BLaER1 treated with 17β-estradiol and CSF1 and Interleukin-3, amounts not matched to agents 10 nM and 100 nM (cell line): ENCODE measurements at regions not wholly inside any gene's neighbourhood (a gene's known extent, or its start where the extent isn't known, plus 50 kb on each side); places are given as distances from the start of the nearest gene placed in this dataset.

Experiments
- H3K27ac ChIP-seq, 11 experiments: shearing (Covaris generic); formaldehyde crosslinking; 2 replicates each; pipeline ENCODE4 v1.8.1; 2022
- H3K27me3 ChIP-seq, 11 experiments: shearing (Covaris generic); formaldehyde crosslinking; 2 replicates each; pipeline ENCODE4 v1.8.1; 2022
- H3K36me3 ChIP-seq, 11 experiments: shearing (Covaris generic); formaldehyde crosslinking; 2 replicates each; pipeline ENCODE4 v1.8.1; 2022
- H3K4me1 ChIP-seq, 10 experiments: shearing (Covaris generic); formaldehyde crosslinking; 2 replicates each; pipeline ENCODE4 v1.8.1; 2022
- H3K4me2 ChIP-seq, 11 experiments: shearing (Covaris generic); formaldehyde crosslinking; 2 replicates each; pipeline ENCODE4 v1.8.1; 2022
- H3K4me3 ChIP-seq, 10 experiments: shearing (Covaris generic); formaldehyde crosslinking; 2 replicates each; pipeline ENCODE4 v1.8.1; 2022
- H3K9ac ChIP-seq, 11 experiments: shearing (Covaris generic); formaldehyde crosslinking; 2 replicates each; pipeline ENCODE4 v1.8.1; 2022
- H3K9me3 ChIP-seq, 11 experiments: shearing (Covaris generic); formaldehyde crosslinking; replicated peaks in 1 of 11; 2 replicates each; pipeline ENCODE4 v1.8.1; 2022
- H4K20me1 ChIP-seq, 11 experiments: shearing (Covaris generic); formaldehyde crosslinking; 2 replicates each; pipeline ENCODE4 v1.8.1; 2022
- Cebpa-rat ChIP-seq, 11 experiments: shearing (Covaris generic); IDR thresholded peaks; 2 replicates each; pipeline ENCODE4 v1.8.1; 2022

DNA sequence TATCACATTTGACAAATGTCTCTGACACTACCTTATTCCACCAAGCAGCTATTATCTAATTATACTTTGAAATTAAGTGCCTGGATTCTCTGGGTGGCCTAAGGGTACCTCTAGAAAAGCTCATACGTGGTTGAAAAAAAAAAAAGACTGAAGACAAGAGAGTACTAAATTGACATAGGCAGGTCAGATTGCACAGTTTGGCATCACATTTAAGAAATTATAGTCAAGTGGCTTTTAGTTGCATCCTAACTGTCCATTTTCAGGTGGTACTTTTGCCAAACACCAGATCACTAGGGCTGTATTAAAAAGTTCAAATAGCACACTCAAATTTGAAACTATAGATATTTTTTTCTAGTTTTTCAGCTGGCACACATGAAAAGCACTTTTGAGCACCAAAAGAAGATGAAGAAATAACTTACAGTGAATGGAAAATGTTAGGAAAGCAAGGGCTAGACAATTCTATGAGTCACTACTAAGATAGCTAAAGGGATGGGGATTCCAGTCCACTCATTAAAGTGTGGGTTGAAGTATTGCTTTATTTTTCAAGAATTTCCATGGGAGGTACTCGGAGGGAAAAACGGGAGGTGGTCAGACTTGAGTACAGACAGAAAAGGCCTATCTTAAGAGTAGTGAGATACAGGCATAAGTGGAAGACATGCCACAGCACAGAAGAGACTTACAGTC is 106.5 kb upstream of the COL5A2 start:
- no peaks in the 10 kb centered on the region for H3K27me3 ChIP-seq
- no peak overlapping the region for H3K27ac ChIP-seq
- H4K20me1 ChIP-seq, result no peaks in the 10 kb centered on the region
- no peaks in the 10 kb centered on the region for H3K4me1 ChIP-seq
- no peak overlapping the region for H3K4me3 ChIP-seq
- H3K9me3 ChIP-seq, result peaks cover 0 to 7% (median 0%) of the 10 kb centered on the region in 11 experiments; a peak in 5 of 22 replicates
- no peak overlapping the region for H3K9ac ChIP-seq
- H3K4me2 ChIP-seq, result no peak overlapping the region
- no peak for TF ChIP-seq Cebpa-rat (IDR thresholded peaks at IDR 0.05)
- no peaks in the 10 kb centered on the region for H3K36me3 ChIP-seq

DNA sequence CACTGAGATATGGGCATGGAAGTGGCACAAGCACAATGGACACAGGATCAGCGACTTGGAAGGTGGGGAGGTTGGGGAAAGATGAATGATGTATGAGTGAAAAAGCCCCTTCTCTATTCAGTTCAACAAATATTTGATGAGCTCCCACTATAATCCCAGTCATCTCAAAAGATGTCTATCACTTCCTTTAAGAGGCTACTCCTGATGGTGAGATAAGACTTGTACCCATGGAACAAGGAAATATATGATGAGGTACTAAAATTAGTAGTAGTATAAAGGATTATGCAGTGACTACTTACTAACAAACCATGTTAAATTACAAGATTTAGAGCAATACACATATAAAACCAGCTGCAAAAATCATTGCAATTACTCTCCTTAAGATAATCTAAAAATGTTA is 107.8 kb upstream of the COL5A2 start:
- Histone ChIP-seq H3K9ac (no peak overlapping the region), H3K9me3 (peaks cover 0 to 7% (median 0%) of the 10 kb centered on the region in 11 experiments; a peak in 5 of 22 replicates), H4K20me1 (no peaks in the 10 kb centered on the region), H3K4me1 (no peaks in the 10 kb centered on the region), H3K27me3 (no peaks in the 10 kb centered on the region), H3K36me3 (no peaks in the 10 kb centered on the region), H3K4me3 (no peak overlapping the region), H3K27ac (no peak overlapping the region), H3K4me2 (no peak overlapping the region)
- TF ChIP-seq Cebpa-rat (IDR thresholded peaks at IDR 0.05), result no peak

- Histone ChIP-seq H3K9me3 (peaks cover 0 to 7% (median 0%) of the 10 kb centered on the region in 11 experiments; a peak in 5 of 22 replicates), H3K36me3 (no peaks in the 10 kb centered on the region)
Measured at GRCh38 chr2:189287982-189288521, 108.5 kb upstream of the COL5A2 start.

DNA sequence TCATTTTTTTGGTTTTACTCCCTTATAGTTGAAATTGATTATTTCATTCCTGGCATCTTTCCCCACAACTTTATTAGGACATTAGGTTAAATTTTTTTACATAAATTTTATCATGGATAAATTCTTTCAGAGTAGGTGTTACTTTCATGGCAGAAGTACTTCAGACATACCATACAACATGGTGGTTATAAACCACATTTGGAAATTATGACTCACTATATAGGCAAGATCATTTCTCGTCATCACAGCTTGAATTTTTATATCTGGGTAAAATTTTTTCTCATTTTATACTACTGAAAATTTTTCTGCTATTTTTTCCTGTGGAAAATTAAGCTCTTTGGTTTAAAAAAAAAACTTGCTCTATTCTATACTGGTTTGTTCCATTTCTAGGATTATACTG is 111.9 kb upstream of the COL5A2 start:
- Histone ChIP-seq H3K4me2 (no peak overlapping the region), H3K9ac (no peak overlapping the region), H3K9me3 (peaks cover 0 to 7% (median 0%) of the 10 kb centered on the region in 11 experiments; a peak in 5 of 22 replicates), H3K36me3 (no peaks in the 10 kb centered on the region), H3K27me3 (no peaks in the 10 kb centered on the region), H4K20me1 (no peaks in the 10 kb centered on the region), H3K4me3 (no peak overlapping the region), H3K4me1 (no peaks in the 10 kb centered on the region), H3K27ac (no peak overlapping the region)
- no peak for TF ChIP-seq Cebpa-rat (IDR thresholded peaks at IDR 0.05)

More at GRCh38 chr2:189287982-189288521, 108.5 kb upstream of the COL5A2 start:
- no peak for TF ChIP-seq Cebpa-rat (IDR thresholded peaks at IDR 0.05)
- Histone ChIP-seq H3K27ac (no peak overlapping the region), H3K27me3 (no peaks in the 10 kb centered on the region), H4K20me1 (no peaks in the 10 kb centered on the region), H3K4me3 (no peak overlapping the region), H3K9ac (no peak overlapping the region), H3K4me2 (no peak overlapping the region), H3K4me1 (no peaks in the 10 kb centered on the region)

DNA sequence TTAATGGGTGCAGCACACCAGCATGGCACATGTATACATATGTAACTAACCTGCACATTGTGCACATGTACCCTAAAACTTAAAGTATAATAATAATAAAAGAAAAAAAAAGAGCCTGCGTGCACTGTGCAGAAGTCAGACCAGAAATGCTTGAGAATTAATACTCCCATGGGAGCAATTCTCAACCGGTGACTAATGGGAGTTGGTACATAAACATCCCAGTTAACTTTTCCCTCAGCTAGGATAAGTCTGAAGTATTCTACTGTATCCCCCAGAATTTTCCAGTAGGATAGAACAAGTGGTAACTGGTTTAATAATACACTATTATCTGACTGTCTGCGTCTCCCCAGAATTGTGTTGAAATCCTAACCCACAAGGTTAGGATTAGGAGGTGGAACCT is 113.6 kb upstream of the COL5A2 start:
- Histone ChIP-seq H3K4me2 (no peak overlapping the region), H3K27ac (no peak overlapping the region), H3K9ac (no peak overlapping the region), H3K9me3 (peaks cover 0 to 7% (median 0%) of the 10 kb centered on the region in 11 experiments; a peak in 5 of 22 replicates), H3K36me3 (no peaks in the 10 kb centered on the region), H3K4me3 (no peak overlapping the region), H4K20me1 (no peaks in the 10 kb centered on the region), H3K4me1 (no peaks in the 10 kb centered on the region), H3K27me3 (no peaks in the 10 kb centered on the region)
- TF ChIP-seq Cebpa-rat (IDR thresholded peaks at IDR 0.05), result no peak

GRCh38 chr2:189297446-189297845 is 117.9 kb upstream of the COL5A2 start:
- Histone ChIP-seq H3K9me3 (no peaks in the 10 kb centered on the region), H3K4me1 (peaks cover 4 to 13% (median 9%) of the 10 kb centered on the region in 10 experiments; a peak in 18 of 20 replicates), H3K4me3 (no peak overlapping the region), H3K4me2 (no peak overlapping the region), H4K20me1 (no peaks in the 10 kb centered on the region), H3K27ac (no peak overlapping the region), H3K36me3 (no peaks in the 10 kb centered on the region), H3K27me3 (no peaks in the 10 kb centered on the region), H3K9ac (no peak overlapping the region)
- TF ChIP-seq Cebpa-rat (IDR thresholded peaks at IDR 0.05), result no peak

DNA sequence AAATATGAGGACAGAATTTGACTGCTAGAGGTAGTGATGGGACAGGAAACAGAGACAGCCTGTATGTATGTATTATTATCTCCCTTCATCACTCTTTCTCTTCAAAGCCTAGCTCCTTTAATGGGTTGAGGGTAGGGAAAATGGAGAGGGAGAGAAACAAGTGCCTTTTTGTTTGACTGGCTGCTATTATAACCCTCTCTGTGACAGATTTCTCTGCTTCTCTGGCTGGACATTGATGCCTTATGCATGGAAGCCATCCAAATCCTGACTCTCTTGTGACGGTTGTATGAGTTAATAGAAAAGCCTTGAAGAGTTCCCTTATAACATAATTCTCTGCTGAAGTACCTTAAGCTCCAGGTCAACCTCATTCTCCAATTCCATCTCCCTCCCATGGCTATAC is 118.5 kb upstream of the COL5A2 start:
- H4K20me1 ChIP-seq, result no peaks in the 10 kb centered on the region
- TF ChIP-seq Cebpa-rat (IDR thresholded peaks at IDR 0.05), result no peak
- H3K27me3 ChIP-seq, result no peaks in the 10 kb centered on the region
- no peak overlapping the region for H3K4me3 ChIP-seq
- H3K9ac ChIP-seq, result no peak overlapping the region
- H3K9me3 ChIP-seq, result no peaks in the 10 kb centered on the region
- no peak overlapping the region for H3K27ac ChIP-seq
- no peak overlapping the region for H3K4me2 ChIP-seq
- H3K4me1 ChIP-seq, result peaks cover 4 to 13% (median 9%) of the 10 kb centered on the region in 10 experiments; a peak in 18 of 20 replicates
- no peaks in the 10 kb centered on the region for H3K36me3 ChIP-seq

GRCh38 chr2:189298481-189298880 is 118.9 kb upstream of the COL5A2 start:
- H3K9me3 ChIP-seq, result no peaks in the 10 kb centered on the region
- no peak for TF ChIP-seq Cebpa-rat (IDR thresholded peaks at IDR 0.05)
- H4K20me1 ChIP-seq, result no peaks in the 10 kb centered on the region
- no peaks in the 10 kb centered on the region for H3K27me3 ChIP-seq
- peaks cover 4 to 13% (median 9%) of the 10 kb centered on the region in 10 experiments; a peak in 18 of 20 replicates for H3K4me1 ChIP-seq
- H3K9ac ChIP-seq, result no peak overlapping the region
- H3K27ac ChIP-seq, result no peak overlapping the region
- no peak overlapping the region for H3K4me3 ChIP-seq
- no peak overlapping the region for H3K4me2 ChIP-seq
- no peaks in the 10 kb centered on the region for H3K36me3 ChIP-seq

GRCh38 chr2:189299974-189300373 is 120.4 kb upstream of the COL5A2 start:
- Histone ChIP-seq H3K9me3 (no peaks in the 10 kb centered on the region), H3K27ac (no peak overlapping the region), H3K36me3 (no peaks in the 10 kb centered on the region), H4K20me1 (no peaks in the 10 kb centered on the region), H3K4me2 (no peak overlapping the region), H3K4me3 (no peak overlapping the region), H3K4me1 (peaks cover 4 to 13% (median 9%) of the 10 kb centered on the region in 10 experiments; a peak in 18 of 20 replicates), H3K27me3 (no peaks in the 10 kb centered on the region), H3K9ac (no peak overlapping the region)
- TF ChIP-seq Cebpa-rat (IDR thresholded peaks at IDR 0.05), result no peak

- H3K27me3 ChIP-seq, result no peaks in the 10 kb centered on the region
- H3K9me3 ChIP-seq, result no peaks in the 10 kb centered on the region
- TF ChIP-seq Cebpa-rat (IDR thresholded peaks at IDR 0.05), result no peak
- H3K4me3 ChIP-seq, result no peak overlapping the region
- H3K4me1 ChIP-seq, result peaks cover 4 to 13% (median 9%) of the 10 kb centered on the region in 10 experiments; a peak in 18 of 20 replicates
- no peak overlapping the region for H3K9ac ChIP-seq
- H3K27ac ChIP-seq, result peak overlapping the region in 3 of 11 experiments; percentile 21 to 48 (median 44); a peak in 3 of 22 replicates
- no peaks in the 10 kb centered on the region for H3K36me3 ChIP-seq
- H3K4me2 ChIP-seq, result peak overlapping the region in 10 of 11 experiments; percentile 38 to 67 (median 55); a peak in 18 of 22 replicates
- H4K20me1 ChIP-seq, result no peaks in the 10 kb centered on the region
Measured at GRCh38 chr2:189300916-189301315, 121.4 kb upstream of the COL5A2 start.
